Nucleus accumbens (tissue), 56 donors: ENCODE measurements at regions not wholly inside any gene's neighbourhood (a gene's known extent, or its start where the extent isn't known, plus 50 kb on each side); places are given as distances from the start of the nearest gene placed in this dataset.
A peak's percentile ranks its signal among the peaks of the same experiment; 100 is the strongest.
"Not testable (repeated sequence)": the region's sequence is repeated elsewhere in the genome, so short reads cannot be mapped to it uniquely, and the experiment has no call there.

Experiments
- DNase-seq, 56 donors: peaks; one replicate each; lab custom pipeline; 2025; lab: John Stamatoyannopoulos, UW

- no peak for DNase-seq
These were observed 140.3 kb upstream of the IRX2 start for GRCh38 chr5:2891781-2892180.

- DNase-seq = no peak
These were observed 138.5 kb upstream of the IRX2 start for GRCh38 chr5:2890011-2890410.

DNA sequence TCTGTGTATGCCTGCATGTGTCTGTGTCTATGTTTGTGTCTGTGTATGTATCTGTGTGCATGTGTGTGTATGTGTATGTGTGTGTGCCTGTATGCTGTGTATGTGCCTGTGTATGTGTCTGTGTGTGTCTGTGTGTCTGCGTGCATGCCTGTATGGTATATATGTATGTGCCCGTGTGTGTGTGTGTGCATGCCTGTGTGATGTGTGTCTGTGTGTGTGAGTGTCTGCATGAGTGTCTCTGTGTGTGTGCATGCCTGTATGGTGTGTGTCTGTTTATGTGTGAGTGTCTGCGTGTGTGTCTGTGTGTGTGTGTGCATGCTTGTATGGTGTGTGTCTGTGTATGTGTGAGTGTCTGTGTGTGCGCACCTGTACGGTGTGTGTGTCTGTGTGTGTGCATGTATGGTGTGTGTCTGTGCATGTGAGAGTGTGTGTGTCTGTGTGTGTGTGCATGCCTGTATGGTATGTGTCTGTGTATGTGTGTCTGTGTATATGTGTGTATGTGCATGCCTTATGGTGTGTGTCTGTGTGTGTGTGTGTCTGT is 137.1 kb upstream of the IRX2 start:
- no peak for DNase-seq

GRCh38 chr5:2887481-2888348 is 136.2 kb upstream of the IRX2 start:
- no peak for DNase-seq

GRCh38 chr5:2886531-2886930 is 135.1 kb upstream of the IRX2 start:
- DNase-seq = no peak

DNA sequence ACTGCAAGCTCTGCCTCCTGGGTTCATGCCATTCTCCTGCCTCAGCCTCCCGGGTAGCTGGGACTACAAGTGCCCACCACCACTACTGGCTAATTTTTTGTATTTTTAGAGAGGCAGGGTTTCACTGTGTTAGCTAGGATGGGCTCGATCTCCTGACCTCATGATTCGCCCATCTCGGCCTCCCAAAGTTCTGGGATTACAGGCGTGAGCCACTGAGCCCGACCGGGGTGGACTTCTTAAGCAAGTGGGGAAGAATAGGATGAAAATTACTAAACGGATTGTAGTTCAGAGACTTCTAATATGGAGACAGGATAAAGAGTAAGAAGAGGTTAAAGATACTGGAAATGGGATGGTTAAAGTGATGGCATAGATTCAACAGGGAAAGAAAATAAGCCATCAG is 132.3 kb upstream of the IRX2 start:
- no peak for DNase-seq

GRCh38 chr5:2879701-2880100 is 128.2 kb upstream of the IRX2 start:
- no peak for DNase-seq

DNA sequence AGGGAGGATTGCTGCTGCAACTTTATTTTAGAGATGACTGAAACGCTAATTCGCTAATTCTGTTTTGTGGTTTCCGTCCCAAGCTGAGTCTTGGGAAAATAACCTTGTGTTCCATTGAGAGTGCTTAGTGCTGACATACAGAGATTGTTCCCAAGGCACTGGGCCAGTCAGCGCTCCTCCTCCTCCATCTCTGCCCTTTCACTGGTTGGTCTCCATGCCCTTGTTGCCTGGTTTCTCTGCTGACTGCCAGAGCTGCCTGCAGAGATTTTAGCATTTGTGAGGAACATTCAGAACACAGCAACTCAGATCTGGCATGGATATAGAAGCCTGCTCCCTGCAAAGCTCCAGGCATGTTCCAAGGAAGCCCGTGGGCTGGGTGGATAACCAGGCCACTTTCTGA is 126.0 kb upstream of the IRX2 start:
- DNase-seq = peak in 40 of 56 donors; percentile 10 to 82 (median 33)

DNA sequence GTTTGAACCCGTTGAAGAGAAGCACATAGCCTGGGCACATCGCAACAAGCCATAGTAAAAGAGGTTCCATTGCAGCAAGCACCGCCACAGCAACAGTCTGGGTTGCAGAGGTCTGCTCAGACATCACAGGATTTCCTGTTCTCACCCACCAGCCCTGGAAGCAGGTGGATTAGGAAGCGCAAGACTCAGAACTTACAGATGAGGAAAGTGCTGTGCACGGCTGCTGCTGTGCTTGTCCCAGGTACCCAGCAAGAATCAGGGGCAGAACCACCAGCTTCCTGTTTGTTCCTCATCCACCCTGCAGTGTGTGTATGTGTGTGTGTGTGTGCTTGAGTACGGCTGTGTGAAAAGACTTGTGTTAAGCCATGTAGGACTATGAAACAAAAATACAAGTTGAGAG is 124.7 kb upstream of the IRX2 start:
- DNase-seq = no peak

DNA sequence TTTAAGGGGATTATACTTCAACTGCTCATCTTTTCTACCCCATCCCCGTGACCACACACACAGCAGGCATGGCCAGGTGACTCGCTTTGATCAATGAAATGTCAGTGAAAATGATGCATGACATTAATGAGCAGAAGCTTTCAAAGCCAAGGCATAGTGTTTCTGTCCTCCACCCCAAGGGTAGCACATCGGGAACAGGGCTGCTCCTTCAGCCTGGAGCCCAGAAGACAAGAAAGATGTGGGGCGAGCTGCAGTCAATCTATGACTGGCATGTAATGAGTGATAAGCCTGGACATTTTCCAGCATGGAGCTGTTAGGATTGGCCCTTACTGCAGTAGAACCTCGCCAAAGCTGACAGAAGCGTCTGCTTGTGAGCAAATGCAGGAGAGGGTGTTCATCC is 122.6 kb upstream of the IRX2 start:
- no peak for DNase-seq

GRCh38 chr5:2872676-2873075 is 121.2 kb upstream of the IRX2 start:
- no peak for DNase-seq

DNA sequence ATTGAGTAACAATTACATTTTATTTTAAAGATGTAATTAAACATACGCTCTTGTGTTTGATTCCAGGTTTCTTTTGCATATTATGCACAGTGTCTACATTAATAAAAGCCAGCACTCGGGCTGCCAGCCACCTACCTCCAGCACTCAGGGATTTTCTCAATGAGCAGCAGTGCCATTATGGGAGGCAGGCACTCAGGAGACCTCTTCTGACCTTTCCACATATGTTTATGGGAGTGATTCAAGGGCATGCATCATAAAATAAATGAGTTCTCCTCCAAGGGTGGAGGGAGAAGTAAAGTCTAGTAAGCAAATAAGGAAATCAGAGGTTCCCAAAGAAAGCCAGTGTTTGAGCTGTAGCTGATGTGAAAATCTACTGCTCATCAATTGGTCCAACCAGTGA is 119.8 kb upstream of the IRX2 start:
- no peak for DNase-seq

DNA sequence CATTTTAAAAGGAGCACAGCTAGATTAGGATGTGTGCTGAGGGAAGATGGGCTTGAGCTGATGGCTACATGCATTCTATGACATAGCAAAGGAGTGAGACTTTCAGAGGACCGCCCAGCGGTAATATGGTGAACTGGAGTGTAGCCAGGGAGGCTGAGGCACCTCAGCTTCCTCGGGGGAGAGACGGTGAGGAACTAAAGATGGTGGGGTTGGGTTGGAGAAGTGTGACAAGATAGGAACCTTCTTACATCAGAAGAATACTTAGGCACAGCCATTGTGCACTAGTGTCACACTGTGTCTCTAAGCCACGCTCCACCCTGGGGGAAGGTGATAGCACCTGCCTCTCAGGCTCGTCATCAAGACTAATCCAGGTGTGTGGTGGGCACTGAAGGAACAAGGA is 118.0 kb upstream of the IRX2 start:
- DNase-seq = no peak

GRCh38 chr5:2867373-2867933 is 116.0 kb upstream of the IRX2 start:
- DNase-seq = no peak

DNA sequence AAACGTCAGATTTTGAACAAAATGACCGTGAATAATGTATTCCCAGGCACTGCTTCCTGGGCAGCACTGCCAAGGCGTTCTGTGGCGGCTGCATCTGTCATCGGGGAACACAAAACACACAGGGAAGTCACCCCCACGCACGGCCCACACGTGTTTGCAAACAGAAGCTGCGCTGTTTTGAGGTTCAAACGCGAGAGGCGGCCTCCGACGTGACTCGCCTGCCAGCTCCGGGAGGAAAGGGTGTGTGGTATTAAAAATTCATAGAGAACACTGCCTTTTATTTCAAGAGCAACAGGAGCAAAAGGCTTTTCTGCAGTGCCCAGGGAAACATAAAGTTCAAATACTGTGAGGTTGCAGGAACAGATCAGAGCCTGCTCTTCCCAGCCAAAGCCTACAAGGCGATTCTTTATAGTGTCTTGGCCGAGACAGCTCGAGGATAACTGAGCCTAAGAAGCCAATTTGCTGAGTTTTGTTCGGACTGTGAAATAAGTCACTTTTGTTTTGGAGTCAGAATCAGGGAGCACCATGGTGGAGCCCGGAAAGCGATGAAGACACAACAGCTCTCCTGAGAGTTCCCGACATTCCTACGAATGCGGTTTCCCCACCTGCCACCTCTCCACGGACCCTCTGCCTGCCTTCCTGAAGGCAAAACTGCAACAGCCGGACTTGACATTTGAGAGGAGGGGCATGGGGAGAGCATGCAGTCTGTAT is 115.3 kb upstream of the IRX2 start:
- peak in 27 of 56 donors; percentile 5 to 49 (median 23) for DNase-seq

GRCh38 chr5:2865856-2866255 is 114.4 kb upstream of the IRX2 start:
- DNase-seq = no peak

GRCh38 chr5:2864515-2865105 is 113.1 kb upstream of the IRX2 start:
- DNase-seq = no peak

DNA sequence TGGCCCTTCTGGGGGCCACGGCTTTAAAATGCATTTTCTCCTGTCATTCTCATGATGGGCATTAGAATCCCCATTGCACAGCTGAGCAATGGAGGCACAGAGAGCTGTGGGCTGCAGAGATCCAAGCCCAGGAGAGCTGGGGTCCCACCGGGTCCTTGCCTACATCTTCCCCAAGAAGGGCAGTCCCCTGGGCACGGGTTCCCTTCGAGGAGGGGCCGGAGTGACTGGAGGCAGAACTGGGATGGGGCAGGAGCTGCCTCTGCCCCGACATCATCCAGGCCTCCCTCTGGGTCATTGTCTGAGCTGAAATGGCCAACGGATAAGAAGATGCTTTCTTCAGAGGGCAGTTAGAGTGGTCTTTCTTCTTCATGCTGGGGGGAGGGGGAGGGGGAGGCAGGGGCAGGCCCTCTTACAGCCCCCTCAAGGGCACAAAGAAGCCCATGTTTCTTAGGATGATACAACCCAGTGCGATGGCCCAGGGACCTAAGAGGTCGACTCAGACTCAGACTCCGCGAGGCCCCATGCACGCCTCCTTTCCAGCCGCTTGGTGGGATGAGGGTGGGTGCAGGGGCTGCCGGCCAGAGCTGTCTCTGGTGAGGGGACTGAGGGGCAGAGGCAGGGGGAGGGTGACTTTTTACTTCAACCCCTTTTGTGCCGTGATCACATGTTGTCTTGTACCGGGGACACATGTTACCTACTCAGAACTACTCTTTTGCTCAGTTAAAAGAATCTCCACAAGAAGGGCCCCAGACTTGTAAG is 112.4 kb upstream of the IRX2 start:
- no peak for DNase-seq

DNA sequence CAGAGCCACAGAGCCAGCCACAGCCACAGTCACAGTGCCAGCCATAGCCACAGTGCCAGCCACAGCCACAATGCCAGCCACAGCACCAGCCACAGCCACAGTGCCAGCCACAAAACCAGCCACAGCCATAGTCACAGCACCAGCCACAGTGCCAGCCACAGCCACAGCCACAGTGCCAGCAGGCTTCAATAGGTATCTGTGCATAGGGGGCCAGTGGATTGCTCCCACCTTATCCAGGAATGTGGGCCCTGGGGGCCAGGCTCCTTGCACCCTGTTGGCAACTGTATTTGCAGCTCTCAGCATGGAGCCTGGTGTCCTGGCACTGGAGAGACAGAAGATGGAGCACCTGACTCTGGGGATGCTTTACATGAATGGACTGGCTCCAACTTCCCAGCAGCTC is 111.7 kb upstream of the IRX2 start:
- no peak for DNase-seq

DNA sequence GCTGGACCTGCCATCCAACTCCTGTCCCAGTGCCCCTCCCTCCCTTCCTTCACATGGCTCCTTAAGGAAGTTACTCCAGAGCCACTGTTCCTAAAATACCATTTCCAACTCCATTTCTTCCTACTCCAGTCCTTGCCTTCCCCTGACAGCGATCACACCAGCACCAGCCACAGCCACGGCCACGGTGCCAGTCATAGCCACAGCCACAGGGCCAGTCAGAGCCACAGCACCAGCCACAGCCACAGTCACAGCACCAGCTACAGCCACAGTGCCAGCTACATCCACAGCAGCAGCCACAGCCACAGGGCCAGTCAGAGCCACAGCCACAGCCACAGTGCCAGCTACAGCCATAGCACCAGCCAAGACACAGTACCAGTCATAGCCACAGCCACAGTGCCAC is 110.7 kb upstream of the IRX2 start:
- DNase-seq = not testable (repeated sequence)
